Activated B cell treated with CpG ODN at 0.5 μM for 24 hours (primary cell): ENCODE measurements at regions not wholly inside any gene's neighbourhood (a gene's known extent, or its start where the extent isn't known, plus 50 kb on each side); places are given as distances from the start of the nearest gene placed in this dataset.

Experiments used
- ATAC-seq: fragments of 200-7000 bp; cut with Tn5 transposase; one replicate; pipeline ENCODE4 v1.10.0; 2021; ENCODE audit warnings: low read depth, mild to moderate bottlenecking, moderate library complexity
- CTCF ChIA-PET: fragments of 350-600 bp; sonication (Branson Sonifier 250); formaldehyde crosslinking; loops from one replicate; lab custom pipeline; 2021; ENCODE audit warnings: antibody characterized with exemption; lab: Charles Lee
- POLR2A ChIA-PET: fragments of 350-600 bp; sonication (Branson Sonifier 250); formaldehyde crosslinking; loops from one replicate; lab custom pipeline; 2021; ENCODE audit warnings: antibody characterized with exemption; lab: Charles Lee
- DNase-seq: peaks from one replicate; pipeline ENCODE4 v3.0.0; 2022
- H3K27ac Mint-ChIP-seq: one replicate; pipeline ENCODE4 v1.8.0; 2020; ENCODE audit warnings: mixed read lengths
- H3K27me3 Mint-ChIP-seq: one replicate; pipeline ENCODE4 v1.8.0; 2021; ENCODE audit warnings: mixed read lengths
- H3K36me3 Mint-ChIP-seq: one replicate; pipeline ENCODE4 v1.8.0; 2021; ENCODE audit warnings: low read depth, mixed read lengths
- H3K4me1 Mint-ChIP-seq: one replicate; pipeline ENCODE4 v1.8.0; 2021; ENCODE audit warnings: mixed read lengths
- H3K4me3 Mint-ChIP-seq: one replicate; pipeline ENCODE4 v1.8.0; 2020; ENCODE audit warnings: mild to moderate bottlenecking, mixed read lengths
- H3K9me3 Mint-ChIP-seq: one replicate; pipeline ENCODE4 v1.8.0; 2020; ENCODE audit warnings: mixed read lengths
- CTCF ChIP-seq: fragments of 200-600 bp; IDR thresholded peaks from one replicate; pipeline ENCODE4 v1.8.0; 2022; ENCODE audit warnings: antibody characterized with exemption, mild to moderate bottlenecking
- intact Hi-C: fragments of 100-400 bp; cut with micrococcal nuclease; formaldehyde crosslinking; loops from one replicate; pipeline ENCODE4 v1.15.1; 2024

- intact Hi-C loops: no loop called here
- H3K27ac Mint-ChIP-seq: no peak overlapping the region
- peaks cover 3% of the 10 kb centered on the region for H3K27me3 Mint-ChIP-seq
- ChIA-PET CTCF (no interaction called here), POLR2A (no interaction called here)
- H3K4me3 Mint-ChIP-seq: no peak overlapping the region
- TF ChIP-seq CTCF: no peak
- H3K4me1 Mint-ChIP-seq: no peaks in the 10 kb centered on the region
- H3K9me3 Mint-ChIP-seq: peaks cover 12% of the 10 kb centered on the region
- ATAC-seq (no peak), DNase-seq (no peak)
- H3K36me3 Mint-ChIP-seq: no peaks in the 10 kb centered on the region
Observed at GRCh38 chr1:47674189-47674588, 236.3 kb downstream of the FOXD2 start.

GRCh38 chr1:47675047-47675675, 237.3 kb downstream of the FOXD2 start:
- H3K27ac Mint-ChIP-seq: no peak overlapping the region
- no peak for ATAC-seq
- ChIA-PET POLR2A (no interaction called here), CTCF (no interaction called here)
- H3K36me3 Mint-ChIP-seq: no peaks in the 10 kb centered on the region
- DNase-seq: no peak
- H3K27me3 Mint-ChIP-seq: peaks cover 3% of the 10 kb centered on the region
- no peak overlapping the region for H3K4me3 Mint-ChIP-seq
- peaks cover 12% of the 10 kb centered on the region for H3K9me3 Mint-ChIP-seq
- intact Hi-C loops: no loop called here
- TF ChIP-seq CTCF: no peak
- H3K4me1 Mint-ChIP-seq: no peaks in the 10 kb centered on the region

GRCh38 chr1:47675721-47676120, 237.9 kb downstream of the FOXD2 start:
- POLR2A ChIA-PET: no interaction called here
- no peaks in the 10 kb centered on the region for H3K4me1 Mint-ChIP-seq
- CTCF ChIA-PET: no interaction called here

GRCh38 chr1:47676311-47677054, 238.6 kb downstream of the FOXD2 start:
- ChIA-PET CTCF (no interaction called here), POLR2A (no interaction called here)
- H3K36me3 Mint-ChIP-seq: no peaks in the 10 kb centered on the region
- intact Hi-C loops: no loop called here
- no peak overlapping the region for H3K27ac Mint-ChIP-seq
- DNase-seq (no peak), ATAC-seq (no peak)
- no peak overlapping the region for H3K4me3 Mint-ChIP-seq
- H3K27me3 Mint-ChIP-seq: peaks cover 3% of the 10 kb centered on the region
- no peak for TF ChIP-seq CTCF
- peaks cover 12% of the 10 kb centered on the region for H3K9me3 Mint-ChIP-seq
- no peaks in the 10 kb centered on the region for H3K4me1 Mint-ChIP-seq

More at GRCh38 chr1:47675721-47676120, 237.9 kb downstream of the FOXD2 start:
- no peak for TF ChIP-seq CTCF
- DNase-seq: no peak
- intact Hi-C loops: no loop called here
- H3K27me3 Mint-ChIP-seq: peaks cover 3% of the 10 kb centered on the region
- no peaks in the 10 kb centered on the region for H3K36me3 Mint-ChIP-seq
- no peak overlapping the region for H3K4me3 Mint-ChIP-seq
- peaks cover 12% of the 10 kb centered on the region for H3K9me3 Mint-ChIP-seq
- H3K27ac Mint-ChIP-seq: no peak overlapping the region
- ATAC-seq: no peak

- no peak for TF ChIP-seq CTCF
- peaks cover 7% of the 10 kb centered on the region for H3K9me3 Mint-ChIP-seq
Observed at GRCh38 chr1:47677241-47677940, 239.5 kb downstream of the FOXD2 start.

More at GRCh38 chr1:47677241-47677940, 239.5 kb downstream of the FOXD2 start:
- ATAC-seq: no peak
- ChIA-PET POLR2A (no interaction called here), CTCF (no interaction called here)
- no peak overlapping the region for H3K27ac Mint-ChIP-seq
- no peak overlapping the region for H3K4me3 Mint-ChIP-seq
- DNase-seq: no peak
- peaks cover 6% of the 10 kb centered on the region for H3K27me3 Mint-ChIP-seq
- intact Hi-C loops: no loop called here
- no peaks in the 10 kb centered on the region for H3K4me1 Mint-ChIP-seq
- H3K36me3 Mint-ChIP-seq: no peaks in the 10 kb centered on the region
